ENCODE measurements at regions not wholly inside any gene's neighbourhood (a gene's known extent, or its start where the extent isn't known, plus 50 kb on each side); places are given as distances from the start of the nearest gene placed in this dataset.

DNA sequence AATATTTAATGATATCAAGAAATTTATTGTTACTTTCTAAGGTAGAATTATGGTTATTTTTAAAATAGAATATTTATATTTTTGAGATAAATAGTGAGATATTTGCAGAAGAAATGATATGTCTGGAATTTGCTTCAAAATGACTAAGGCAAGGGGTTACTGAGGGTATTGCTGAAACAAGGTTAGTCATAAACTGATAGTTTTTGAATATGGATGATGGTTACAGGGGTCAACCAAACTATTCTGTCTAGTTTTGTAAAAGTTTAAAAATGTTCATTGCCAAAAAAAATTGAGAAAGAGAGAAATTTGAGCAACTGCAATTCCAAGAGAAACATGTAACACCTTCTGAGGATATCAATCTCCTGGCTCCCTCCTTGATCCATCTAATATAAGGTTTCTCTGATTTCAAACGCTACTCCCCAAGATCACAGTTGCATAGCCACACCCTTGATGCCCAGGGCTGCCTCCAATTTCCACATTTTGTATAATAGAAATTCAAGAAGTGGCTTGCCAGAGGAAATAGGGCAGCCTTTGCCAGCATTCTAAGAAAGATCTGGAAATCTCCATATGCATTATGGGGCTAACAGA lies 159.4 kb upstream of the NAMPT start:
- TF ChIP-seq POLR2A (IDR thresholded peaks at IDR 0.05) (no peak), POLR2AphosphoS5 (IDR thresholded peaks at IDR 0.05) (no peak)
- TF ChIP-seq, protein P1, sequence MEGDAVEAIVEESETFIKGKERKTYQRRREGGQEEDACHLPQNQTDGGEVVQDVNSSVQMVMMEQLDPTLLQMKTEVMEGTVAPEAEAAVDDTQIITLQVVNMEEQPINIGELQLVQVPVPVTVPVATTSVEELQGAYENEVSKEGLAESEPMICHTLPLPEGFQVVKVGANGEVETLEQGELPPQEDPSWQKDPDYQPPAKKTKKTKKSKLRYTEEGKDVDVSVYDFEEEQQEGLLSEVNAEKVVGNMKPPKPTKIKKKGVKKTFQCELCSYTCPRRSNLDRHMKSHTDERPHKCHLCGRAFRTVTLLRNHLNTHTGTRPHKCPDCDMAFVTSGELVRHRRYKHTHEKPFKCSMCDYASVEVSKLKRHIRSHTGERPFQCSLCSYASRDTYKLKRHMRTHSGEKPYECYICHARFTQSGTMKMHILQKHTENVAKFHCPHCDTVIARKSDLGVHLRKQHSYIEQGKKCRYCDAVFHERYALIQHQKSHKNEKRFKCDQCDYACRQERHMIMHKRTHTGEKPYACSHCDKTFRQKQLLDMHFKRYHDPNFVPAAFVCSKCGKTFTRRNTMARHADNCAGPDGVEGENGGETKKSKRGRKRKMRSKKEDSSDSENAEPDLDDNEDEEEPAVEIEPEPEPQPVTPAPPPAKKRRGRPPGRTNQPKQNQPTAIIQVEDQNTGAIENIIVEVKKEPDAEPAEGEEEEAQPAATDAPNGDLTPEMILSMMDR (IDR thresholded peaks at IDR 0.05 in 8 of 11, conservative IDR thresholded peaks at IDR 0.05 in 3 of 11) = no peak

All from spleen (tissue), 7 donors.